Activated naive CD8-positive, alpha-beta T cell treated with anti-CD3 and anti-CD28 coated beads, Interleukin-2, amount 10 ng/mL, durations not matched to agents 7 days and 5 days (primary cell): ENCODE measurements at regions not wholly inside any gene's neighbourhood (a gene's known extent, or its start where the extent isn't known, plus 50 kb on each side); places are given as distances from the start of the nearest gene placed in this dataset.

Experiments used
- ATAC-seq: fragments of 150-1000 bp; cut with Tn5 transposase; one replicate; pipeline ENCODE4 v1.10.0; 2021; ENCODE audit warnings: low read depth, moderate library complexity
- POLR2A ChIA-PET: fragments of 350-600 bp; sonication (Branson Sonifier 250); formaldehyde crosslinking; loops from one replicate; lab custom pipeline; 2021; ENCODE audit warnings: antibody characterized with exemption; lab: Charles Lee
- DNase-seq: peaks from one replicate; pipeline ENCODE4 v3.0.0; 2021
- H3K27ac Mint-ChIP-seq: one replicate; pipeline ENCODE4 v1.8.0; 2022; ENCODE audit warnings: mild to moderate bottlenecking, mixed read lengths
- H3K27me3 Mint-ChIP-seq: one replicate; pipeline ENCODE4 v1.8.0; 2022; ENCODE audit warnings: mild to moderate bottlenecking, moderate library complexity, mixed read lengths
- H3K36me3 Mint-ChIP-seq: one replicate; pipeline ENCODE4 v1.8.0; 2021; ENCODE audit warnings: mild to moderate bottlenecking, mixed read lengths
- H3K4me1 Mint-ChIP-seq: one replicate; pipeline ENCODE4 v1.8.0; 2021; ENCODE audit warnings: mixed read lengths
- H3K4me3 Mint-ChIP-seq: one replicate; pipeline ENCODE4 v1.8.0; 2022; ENCODE audit warnings: mild to moderate bottlenecking, moderate library complexity, mixed read lengths
- H3K9me3 Mint-ChIP-seq: one replicate; pipeline ENCODE4 v1.8.0; 2021; ENCODE audit warnings: mixed read lengths

DNA sequence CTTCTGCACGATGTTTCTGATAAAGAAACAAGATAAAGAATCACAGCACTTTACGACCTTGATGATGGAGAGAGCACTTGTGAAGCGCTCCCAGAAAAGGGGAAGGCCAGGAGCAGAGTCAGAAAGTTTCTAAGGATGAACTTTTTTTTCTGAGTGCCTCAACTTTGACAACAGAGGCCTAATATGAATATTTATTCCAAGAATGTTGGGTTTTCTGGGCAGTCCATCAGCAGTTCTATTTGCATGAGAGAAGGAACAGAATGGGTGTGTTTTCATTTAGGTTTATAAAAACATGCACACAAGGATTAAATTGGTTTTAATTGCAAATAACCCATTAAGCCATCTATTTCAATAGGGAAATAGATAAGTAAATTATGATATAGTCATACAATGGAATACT is 204.9 kb downstream of the SIM1 start:
- POLR2A ChIA-PET: no interaction called here
- Mint-ChIP-seq H3K4me1 (peaks cover 4% of the 10 kb centered on the region), H3K27me3 (peaks cover 4% of the 10 kb centered on the region), H3K4me3 (no peak overlapping the region), H3K9me3 (no peaks in the 10 kb centered on the region), H3K27ac (no peak overlapping the region), H3K36me3 (no peaks in the 10 kb centered on the region)
- ATAC-seq: no peak
- no peak for DNase-seq

DNA sequence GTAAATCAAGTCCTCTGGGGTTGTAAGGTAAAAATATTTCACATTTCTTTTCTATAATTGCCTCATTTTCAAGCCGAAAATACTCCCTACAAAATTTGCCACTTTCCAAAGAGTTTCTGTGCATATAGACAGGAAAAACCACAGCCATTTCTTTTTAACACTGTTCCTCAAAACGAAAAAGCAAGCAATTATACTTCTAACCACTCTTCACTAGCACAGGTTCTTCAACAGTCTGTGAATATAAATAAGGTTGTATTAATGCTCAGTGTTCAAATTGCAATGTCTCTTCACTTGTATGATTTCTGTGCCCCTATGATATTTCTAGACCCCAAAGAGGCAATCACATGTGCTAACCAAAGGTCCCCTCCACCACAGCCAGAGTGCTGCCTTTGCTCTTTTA is 206.0 kb downstream of the SIM1 start:
- no peak overlapping the region for H3K4me3 Mint-ChIP-seq
- DNase-seq (no peak), ATAC-seq (no peak)
- H3K27ac Mint-ChIP-seq: no peak overlapping the region
- peaks cover 4% of the 10 kb centered on the region for H3K27me3 Mint-ChIP-seq
- no peaks in the 10 kb centered on the region for H3K9me3 Mint-ChIP-seq
- H3K36me3 Mint-ChIP-seq: no peaks in the 10 kb centered on the region
- POLR2A ChIA-PET: no interaction called here
- peaks cover 4% of the 10 kb centered on the region for H3K4me1 Mint-ChIP-seq

DNA sequence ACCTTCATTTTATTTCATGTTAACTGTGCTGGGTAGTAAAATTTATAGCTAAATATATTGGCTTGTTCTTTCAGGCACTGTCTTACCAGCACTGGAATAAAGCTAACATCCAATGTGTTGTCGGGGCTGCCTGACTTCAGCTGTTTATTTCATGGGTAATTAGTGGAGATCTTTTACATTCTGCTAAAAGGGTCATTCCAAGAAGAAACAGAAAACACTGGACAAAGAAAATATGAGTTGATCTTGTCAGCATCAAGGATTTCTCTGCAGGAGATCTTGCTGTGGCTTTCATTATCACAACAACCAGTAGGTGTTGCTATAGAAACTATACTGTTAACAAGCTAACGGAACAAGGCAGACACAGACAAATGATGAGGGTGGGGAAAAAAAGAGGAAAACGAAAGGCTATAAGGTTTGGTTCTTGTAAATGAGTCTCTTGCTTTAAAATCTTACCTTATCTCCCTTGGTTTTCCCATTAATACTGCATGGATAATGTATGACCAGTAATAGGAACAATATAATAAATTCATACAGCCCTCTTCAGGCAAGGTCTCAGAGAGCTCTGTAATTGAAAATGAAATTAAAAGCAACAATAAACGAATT is 206.8 kb downstream of the SIM1 start:
- DNase-seq (no peak), ATAC-seq (no peak)
- peaks cover 6% of the 10 kb centered on the region for H3K27me3 Mint-ChIP-seq
- H3K9me3 Mint-ChIP-seq: no peaks in the 10 kb centered on the region
- H3K4me3 Mint-ChIP-seq: peak overlapping the region; percentile 38
- H3K36me3 Mint-ChIP-seq: no peaks in the 10 kb centered on the region
- POLR2A ChIA-PET: no interaction called here
- no peak overlapping the region for H3K27ac Mint-ChIP-seq
- H3K4me1 Mint-ChIP-seq: peaks cover 4% of the 10 kb centered on the region

DNA sequence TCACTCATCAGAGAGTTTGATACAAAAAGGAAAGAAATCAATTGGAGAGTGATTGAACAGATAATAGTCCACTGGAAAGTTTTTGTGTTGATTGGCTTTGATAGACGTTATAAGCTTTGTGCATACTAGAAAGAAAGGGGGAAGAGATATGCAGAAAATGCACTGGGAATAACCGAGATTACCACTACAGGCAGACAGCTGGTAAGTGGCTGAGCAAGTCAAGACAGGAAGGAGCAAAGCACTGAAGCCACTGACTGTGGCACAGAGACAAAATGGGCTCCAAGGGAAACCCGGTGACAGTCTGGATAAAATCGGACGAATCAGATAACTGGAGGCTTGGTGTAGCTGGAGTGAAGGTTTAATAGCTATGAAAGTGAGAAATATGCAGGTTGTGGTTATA is 209.0 kb downstream of the SIM1 start:
- ATAC-seq (no peak), DNase-seq (no peak)
- peaks cover 4% of the 10 kb centered on the region for H3K4me1 Mint-ChIP-seq
- H3K27me3 Mint-ChIP-seq: peaks cover 6% of the 10 kb centered on the region
- no peaks in the 10 kb centered on the region for H3K9me3 Mint-ChIP-seq
- no peak overlapping the region for H3K27ac Mint-ChIP-seq
- POLR2A ChIA-PET: no interaction called here
- H3K36me3 Mint-ChIP-seq: no peaks in the 10 kb centered on the region
- no peak overlapping the region for H3K4me3 Mint-ChIP-seq

DNA sequence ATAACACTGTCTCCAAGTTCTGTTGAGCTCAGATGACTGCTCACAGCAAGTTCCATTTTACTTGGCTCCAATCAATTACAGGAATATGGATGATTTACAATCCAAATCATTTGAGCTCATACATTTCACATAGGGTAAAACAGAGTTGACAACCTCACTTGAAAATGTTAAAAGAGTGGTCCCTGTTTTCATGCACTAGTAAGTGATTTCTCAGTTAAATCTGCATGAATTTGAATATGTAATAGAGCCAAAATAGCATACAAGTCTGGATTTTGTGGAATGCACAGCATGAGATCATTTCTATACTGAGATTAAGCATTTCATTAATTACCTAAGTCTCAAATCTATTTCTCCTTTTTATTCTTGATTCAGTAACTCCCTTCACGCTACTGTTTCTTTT is 217.6 kb downstream of the SIM1 start:
- POLR2A ChIA-PET: no interaction called here
- ATAC-seq: no peak
- no peak overlapping the region for H3K4me3 Mint-ChIP-seq
- no peak overlapping the region for H3K27ac Mint-ChIP-seq
- DNase-seq: no peak
- H3K27me3 Mint-ChIP-seq: no peaks in the 10 kb centered on the region
- H3K9me3 Mint-ChIP-seq: no peaks in the 10 kb centered on the region
- no peaks in the 10 kb centered on the region for H3K36me3 Mint-ChIP-seq
- no peaks in the 10 kb centered on the region for H3K4me1 Mint-ChIP-seq

DNA sequence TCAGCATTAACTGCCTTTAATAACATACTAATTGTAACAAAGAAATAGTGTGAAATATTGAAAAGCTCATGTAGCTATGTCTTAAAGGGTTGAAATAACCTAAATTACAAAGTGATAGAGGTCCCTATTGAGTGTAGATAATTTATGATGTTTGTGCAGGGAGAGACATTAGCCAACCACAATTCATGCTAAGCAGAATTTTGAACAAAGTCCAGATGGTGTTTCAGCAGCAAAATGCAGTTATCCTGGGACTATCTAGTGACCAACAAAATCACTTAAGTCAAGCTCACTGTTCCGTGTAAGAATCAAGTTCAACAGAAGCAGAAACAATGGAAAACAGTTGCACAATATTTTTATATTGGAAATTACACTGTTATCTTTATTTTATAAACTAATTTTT is 218.5 kb downstream of the SIM1 start:
- Mint-ChIP-seq H3K27ac (no peak overlapping the region), H3K9me3 (no peaks in the 10 kb centered on the region), H3K4me3 (no peak overlapping the region), H3K36me3 (no peaks in the 10 kb centered on the region), H3K27me3 (no peaks in the 10 kb centered on the region), H3K4me1 (no peaks in the 10 kb centered on the region)
- POLR2A ChIA-PET: no interaction called here
- DNase-seq: no peak
- ATAC-seq: no peak

DNA sequence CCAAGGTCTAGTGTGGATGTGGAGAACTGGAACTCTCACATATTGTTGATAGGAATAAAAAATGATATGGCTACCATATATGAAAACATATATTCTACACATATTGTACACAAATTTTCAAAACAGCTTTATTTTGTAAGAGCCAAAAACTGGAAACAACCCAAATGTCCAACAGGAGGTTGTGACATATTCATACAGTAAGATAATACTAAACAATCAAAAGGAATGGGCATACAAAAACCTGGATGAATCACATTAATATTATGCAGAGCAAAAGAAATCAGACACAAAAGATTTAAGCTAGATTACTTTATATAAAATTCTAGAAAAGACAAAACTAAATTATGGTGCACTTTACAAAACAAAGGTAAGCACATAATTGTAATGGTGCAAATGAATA is 223.9 kb downstream of the SIM1 start:
- POLR2A ChIA-PET: no interaction called here
- Mint-ChIP-seq H3K27ac (no peak overlapping the region), H3K36me3 (no peaks in the 10 kb centered on the region), H3K4me3 (no peak overlapping the region), H3K27me3 (peaks cover 5% of the 10 kb centered on the region), H3K9me3 (no peaks in the 10 kb centered on the region), H3K4me1 (no peaks in the 10 kb centered on the region)
- ATAC-seq (no peak), DNase-seq (no peak)

DNA sequence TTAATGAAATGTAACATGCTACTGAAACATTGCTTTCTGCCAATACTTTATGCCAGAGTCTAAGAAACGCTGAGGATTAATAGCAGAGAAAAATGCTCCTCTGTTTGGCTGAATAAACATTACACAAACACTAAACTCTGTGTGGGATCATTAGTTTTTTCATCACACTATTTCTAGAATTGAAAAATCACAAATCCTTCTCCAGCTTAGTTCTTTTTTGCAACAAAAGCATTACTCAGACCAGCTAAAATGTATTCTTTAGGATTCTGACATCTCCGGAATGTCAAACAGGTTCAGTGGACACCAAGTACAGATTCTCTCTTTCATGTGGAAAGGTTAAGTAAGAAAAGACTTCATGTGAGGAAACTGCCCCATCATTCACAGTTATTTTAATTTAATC is 226.9 kb downstream of the SIM1 start:
- ATAC-seq (no peak), DNase-seq (no peak)
- Mint-ChIP-seq H3K4me3 (no peak overlapping the region), H3K36me3 (no peaks in the 10 kb centered on the region), H3K27me3 (peaks cover 5% of the 10 kb centered on the region), H3K27ac (no peak overlapping the region), H3K9me3 (no peaks in the 10 kb centered on the region), H3K4me1 (no peaks in the 10 kb centered on the region)
- POLR2A ChIA-PET: no interaction called here

DNA sequence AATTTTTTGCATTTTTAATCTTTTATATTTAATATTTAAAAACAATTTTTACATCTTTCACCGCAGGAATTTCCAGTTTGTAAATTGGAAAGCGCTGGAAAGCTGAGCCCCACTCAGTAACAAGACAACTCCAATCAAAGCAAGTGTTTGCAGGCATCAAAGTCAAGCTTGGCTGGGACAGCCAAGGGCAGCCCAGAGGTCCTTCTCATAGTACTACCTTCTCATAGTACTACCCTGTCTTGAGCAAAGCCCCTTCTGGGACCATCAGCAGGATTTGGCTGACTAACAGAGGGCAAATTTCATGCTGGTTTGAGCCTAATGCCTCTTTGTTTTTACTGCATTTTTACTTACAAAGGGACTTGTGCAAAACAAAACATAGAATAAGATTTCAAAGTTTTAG is 228.3 kb downstream of the SIM1 start:
- H3K4me1 Mint-ChIP-seq: no peaks in the 10 kb centered on the region
- POLR2A ChIA-PET: no interaction called here
- no peak for ATAC-seq

DNA sequence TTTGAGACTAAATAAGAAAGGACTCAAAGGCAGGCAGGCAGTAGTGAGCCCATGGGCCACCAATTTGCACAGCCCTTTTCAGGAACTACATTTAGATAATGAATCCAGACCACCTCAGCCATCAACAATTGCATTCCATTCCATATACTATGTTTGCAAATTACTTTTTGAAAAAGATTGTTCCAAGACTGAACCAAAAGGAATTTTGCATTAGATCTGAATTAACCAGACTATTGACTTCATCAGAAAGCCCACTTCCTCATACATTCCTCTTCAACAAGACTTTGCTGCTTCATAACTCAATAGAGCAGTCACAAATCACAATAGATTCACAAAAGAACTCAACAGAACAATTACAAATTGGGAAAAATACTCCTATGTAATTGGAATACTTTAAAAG is 229.1 kb downstream of the SIM1 start:
- Mint-ChIP-seq H3K9me3 (no peaks in the 10 kb centered on the region), H3K27ac (no peak overlapping the region), H3K27me3 (peaks cover 6% of the 10 kb centered on the region), H3K4me3 (no peak overlapping the region), H3K4me1 (no peaks in the 10 kb centered on the region), H3K36me3 (no peaks in the 10 kb centered on the region)
- no peak for ATAC-seq
- DNase-seq: no peak
- POLR2A ChIA-PET: no interaction called here

More for the DNA sequence above, 228.3 kb downstream of the SIM1 start:
- Mint-ChIP-seq H3K36me3 (no peaks in the 10 kb centered on the region), H3K27ac (no peak overlapping the region), H3K4me3 (no peak overlapping the region), H3K27me3 (peaks cover 5% of the 10 kb centered on the region), H3K9me3 (no peaks in the 10 kb centered on the region)
- no peak for DNase-seq

DNA sequence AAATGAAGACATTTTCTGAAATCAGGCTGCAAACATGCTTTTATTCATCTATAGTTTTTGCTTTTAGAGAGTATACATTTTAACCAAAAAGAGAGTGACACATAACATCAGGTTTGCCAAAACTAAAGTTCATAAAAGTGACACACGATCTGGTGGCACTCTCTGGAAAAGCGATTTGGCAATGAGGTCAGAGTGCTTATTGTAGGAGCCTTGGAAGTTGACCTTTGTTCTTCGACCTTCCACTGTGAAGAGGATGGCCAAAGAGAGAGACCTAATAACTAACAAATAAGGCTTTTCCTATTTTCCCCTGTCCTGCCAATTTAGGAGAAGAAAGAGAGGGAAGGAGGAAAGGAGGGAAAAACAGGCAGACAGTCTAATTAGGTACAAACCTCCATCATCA is 230.1 kb downstream of the SIM1 start:
- Mint-ChIP-seq H3K27me3 (peaks cover 10% of the 10 kb centered on the region), H3K9me3 (no peaks in the 10 kb centered on the region), H3K4me3 (no peak overlapping the region), H3K36me3 (no peaks in the 10 kb centered on the region), H3K4me1 (no peaks in the 10 kb centered on the region), H3K27ac (no peak overlapping the region)
- DNase-seq: no peak
- POLR2A ChIA-PET: no interaction called here
- ATAC-seq: no peak

DNA sequence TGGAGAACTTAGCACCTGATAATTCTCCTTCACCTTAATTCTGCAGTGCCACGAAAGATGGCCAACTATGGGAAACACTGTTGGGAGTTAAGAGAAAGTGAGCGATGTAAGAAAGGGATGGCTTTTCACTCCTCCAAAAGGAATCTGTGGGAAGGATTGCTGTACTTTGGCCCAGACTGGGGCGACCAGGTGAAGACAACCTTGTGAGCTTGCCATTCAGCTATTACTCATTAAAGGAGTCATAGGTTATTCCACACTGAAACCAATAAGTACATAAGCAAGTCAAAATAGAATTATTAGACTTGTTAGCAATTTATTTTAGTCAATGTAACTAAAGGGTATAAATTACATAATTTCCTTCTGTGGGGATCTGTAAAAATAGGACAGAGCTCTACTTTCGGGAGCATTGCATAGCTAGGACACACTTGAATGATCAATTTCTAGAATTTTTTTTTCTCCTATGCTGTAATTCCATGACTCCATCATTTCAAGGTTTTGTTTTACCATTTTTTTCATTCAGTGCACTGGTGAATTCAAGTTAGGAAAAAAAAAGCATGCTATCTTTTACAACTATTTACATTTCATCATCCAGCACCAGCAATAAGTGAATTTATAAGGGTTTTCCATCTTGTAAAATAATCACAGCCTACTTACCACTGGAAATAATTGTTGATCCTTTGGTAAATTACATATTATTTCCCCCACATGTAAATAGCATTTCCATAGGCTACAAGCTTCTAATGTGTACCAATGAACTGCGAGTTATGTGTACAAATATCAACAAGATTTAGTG is 231.7 kb downstream of the SIM1 start:
- H3K27ac Mint-ChIP-seq: no peak overlapping the region
- no peaks in the 10 kb centered on the region for H3K9me3 Mint-ChIP-seq
- peaks cover 8% of the 10 kb centered on the region for H3K4me1 Mint-ChIP-seq
- peaks cover 15% of the 10 kb centered on the region for H3K27me3 Mint-ChIP-seq
- ATAC-seq (no peak), DNase-seq (no peak)
- H3K36me3 Mint-ChIP-seq: no peaks in the 10 kb centered on the region
- POLR2A ChIA-PET: no interaction called here
- no peak overlapping the region for H3K4me3 Mint-ChIP-seq

DNA sequence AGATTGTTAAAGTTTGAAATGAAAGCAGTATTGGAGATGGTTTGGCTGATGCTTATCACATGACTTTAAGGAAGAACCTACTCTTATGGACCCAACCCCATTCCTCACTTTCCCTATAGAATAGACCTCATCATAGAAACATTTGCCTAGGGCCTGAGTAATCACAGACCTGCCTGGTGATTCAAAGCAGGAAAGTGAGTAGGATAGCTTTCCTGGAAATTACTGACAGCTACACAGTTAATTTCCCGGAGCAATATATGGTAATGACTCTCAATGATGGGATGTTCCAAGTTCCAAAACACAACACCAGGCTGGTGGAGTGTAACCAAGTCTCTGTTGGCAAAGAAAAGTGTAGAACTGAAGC is 233.8 kb downstream of the SIM1 start:
- no peaks in the 10 kb centered on the region for H3K9me3 Mint-ChIP-seq
- no peak overlapping the region for H3K4me3 Mint-ChIP-seq
- peaks cover 15% of the 10 kb centered on the region for H3K27me3 Mint-ChIP-seq
- no peaks in the 10 kb centered on the region for H3K36me3 Mint-ChIP-seq
- POLR2A ChIA-PET: no interaction called here
- ATAC-seq (no peak), DNase-seq (no peak)
- H3K4me1 Mint-ChIP-seq: peaks cover 8% of the 10 kb centered on the region
- H3K27ac Mint-ChIP-seq: no peak overlapping the region

DNA sequence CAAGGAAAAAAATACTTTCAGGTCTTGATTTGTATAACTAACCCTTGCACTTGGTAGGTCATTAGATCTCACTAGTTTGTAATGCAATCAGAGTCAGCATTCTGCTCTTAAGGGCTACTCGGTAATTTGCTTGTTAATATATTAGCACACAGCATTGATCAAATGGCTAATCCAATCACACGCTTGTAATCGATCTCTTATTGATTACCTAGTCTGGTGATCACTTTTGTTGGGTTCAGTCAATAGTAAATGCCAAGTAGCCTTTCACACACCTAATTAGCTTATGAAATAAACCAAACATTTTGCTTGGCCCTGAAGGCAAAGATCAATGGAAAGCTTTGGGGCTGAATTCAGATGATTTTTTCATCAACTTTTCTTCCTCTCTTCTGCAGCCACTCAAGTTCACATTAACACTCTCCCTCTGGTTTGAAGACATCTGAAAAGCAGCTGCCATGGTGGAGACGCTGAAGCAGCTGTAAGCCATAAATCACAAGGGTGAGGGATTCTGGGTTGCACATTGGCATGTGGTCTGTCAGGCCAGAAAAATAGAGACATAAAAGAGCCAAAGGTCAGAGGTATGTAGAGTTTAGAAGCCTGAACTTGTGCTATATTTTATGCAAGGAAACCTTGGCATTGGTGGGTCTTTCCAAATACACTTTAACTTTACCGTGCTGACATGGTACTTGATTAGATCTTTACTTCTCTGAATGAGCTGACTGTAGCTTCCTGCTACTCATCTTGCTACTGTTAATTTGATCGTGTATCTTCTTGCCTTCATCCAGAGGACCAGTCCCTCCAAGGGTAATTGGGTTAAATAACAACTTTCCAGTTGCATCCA is 234.4 kb downstream of the SIM1 start:
- peaks cover 15% of the 10 kb centered on the region for H3K27me3 Mint-ChIP-seq
- DNase-seq (no peak), ATAC-seq (no peak)
- peaks cover 8% of the 10 kb centered on the region for H3K4me1 Mint-ChIP-seq
- POLR2A ChIA-PET: no interaction called here
- no peak overlapping the region for H3K4me3 Mint-ChIP-seq
- H3K36me3 Mint-ChIP-seq: no peaks in the 10 kb centered on the region
- no peaks in the 10 kb centered on the region for H3K9me3 Mint-ChIP-seq
- no peak overlapping the region for H3K27ac Mint-ChIP-seq
